Retina (tissue), 1 donor: ENCODE measurements at regions not wholly inside any gene's neighbourhood (a gene's known extent, or its start where the extent isn't known, plus 50 kb on each side); places are given as distances from the start of the nearest gene placed in this dataset.

Experiments used
- DNase-seq: peaks from one replicate; pipeline ENCODE4 v3.0.0-alpha.2; 2016

DNA sequence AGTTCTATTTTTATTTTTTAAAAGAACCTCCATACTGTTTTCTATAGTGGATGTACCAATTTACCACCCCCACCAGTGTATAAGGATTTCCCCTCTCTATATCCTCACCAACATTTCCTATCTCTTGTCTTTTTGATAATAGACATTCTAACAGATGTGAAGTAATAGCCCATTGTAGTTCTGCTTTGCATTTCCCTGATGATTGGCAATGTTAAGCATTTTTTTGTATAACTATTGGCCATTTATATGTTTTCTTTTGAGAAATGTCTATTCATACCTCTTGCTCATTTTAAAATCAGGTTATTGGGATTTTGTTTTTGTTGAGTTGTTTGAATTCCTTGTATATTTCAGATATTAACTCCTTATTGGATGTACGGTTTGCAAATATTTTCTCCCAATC is 251.1 kb upstream of the HTR2C start:
- no peak for DNase-seq

GRCh38 chrX:114334473-114334982 is 249.4 kb upstream of the HTR2C start:
- no peak for DNase-seq

- no peak for DNase-seq
Measured at GRCh38 chrX:114338870-114339269, 245.0 kb upstream of the HTR2C start.

- peak; percentile 42 for DNase-seq
Measured at GRCh38 chrX:114344756-114345349, 239.0 kb upstream of the HTR2C start.

DNA sequence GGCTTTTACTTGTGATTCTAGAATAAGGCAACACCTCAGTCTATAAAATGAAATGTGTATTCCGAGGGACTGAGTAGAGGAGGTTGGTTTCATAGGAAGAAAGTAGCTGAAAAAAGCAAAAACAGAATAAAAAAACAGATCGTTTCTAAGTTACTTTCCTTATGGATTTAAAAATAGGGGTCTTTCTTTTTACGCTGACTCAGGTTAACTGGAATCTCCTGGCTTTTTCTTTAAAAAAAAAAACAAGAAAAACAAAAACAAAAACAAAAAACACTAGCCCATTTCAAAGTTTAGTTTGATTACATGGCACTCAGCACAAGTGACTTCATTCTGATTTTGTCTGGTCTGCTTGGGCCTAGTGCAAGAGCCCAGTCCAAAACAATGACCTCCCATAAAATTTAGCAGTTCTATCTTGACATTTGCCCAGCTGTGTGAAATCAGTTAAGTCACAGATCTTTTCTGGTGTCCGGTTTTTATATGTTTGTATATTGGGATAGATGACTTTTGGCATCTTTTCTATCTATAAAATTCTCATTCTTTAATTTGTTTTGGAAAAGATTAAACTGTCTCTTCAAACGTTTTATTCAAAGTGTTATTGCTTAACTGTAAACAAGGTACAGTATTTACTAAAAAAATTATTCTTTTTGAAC is 222.7 kb upstream of the HTR2C start:
- no peak for DNase-seq

- no peak for DNase-seq
Measured at GRCh38 chrX:114363346-114363745, 220.5 kb upstream of the HTR2C start.

DNA sequence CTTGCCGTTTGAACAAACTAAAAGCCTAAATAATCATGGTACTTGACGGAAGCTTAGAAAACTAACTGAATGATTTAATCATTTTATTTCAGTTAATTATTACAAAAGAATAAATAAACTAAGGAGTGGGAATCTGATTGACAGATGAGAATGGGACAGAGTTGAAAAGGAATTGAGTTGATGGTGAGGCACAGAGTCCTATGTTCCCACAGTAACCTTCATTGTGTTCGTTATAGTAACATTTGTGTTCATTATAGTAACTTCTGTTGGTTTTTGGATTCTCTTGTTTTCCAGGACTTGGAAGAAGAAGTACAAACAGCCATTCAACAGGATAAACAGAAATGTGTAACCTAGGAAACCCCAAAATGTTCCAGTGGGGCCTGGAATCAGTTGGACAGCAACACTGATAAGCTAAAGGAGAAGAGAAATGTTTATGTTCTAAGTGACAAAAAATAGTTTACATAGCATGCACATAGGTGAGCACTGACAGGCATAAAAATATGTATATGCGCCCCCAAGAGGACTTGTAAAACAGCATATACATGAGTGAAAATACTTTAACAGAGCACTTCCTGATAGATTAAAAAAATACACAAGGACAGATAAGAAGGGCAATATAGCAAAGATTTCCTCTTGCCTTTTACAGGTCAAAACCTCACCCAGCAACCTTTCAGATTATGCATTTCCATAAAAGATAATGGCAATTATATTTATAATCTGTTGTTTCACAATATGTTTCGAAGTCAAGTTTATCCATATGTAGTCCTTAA is 218.6 kb upstream of the HTR2C start:
- DNase-seq = no peak

GRCh38 chrX:114372937-114373336 is 210.9 kb upstream of the HTR2C start:
- no peak for DNase-seq

DNA sequence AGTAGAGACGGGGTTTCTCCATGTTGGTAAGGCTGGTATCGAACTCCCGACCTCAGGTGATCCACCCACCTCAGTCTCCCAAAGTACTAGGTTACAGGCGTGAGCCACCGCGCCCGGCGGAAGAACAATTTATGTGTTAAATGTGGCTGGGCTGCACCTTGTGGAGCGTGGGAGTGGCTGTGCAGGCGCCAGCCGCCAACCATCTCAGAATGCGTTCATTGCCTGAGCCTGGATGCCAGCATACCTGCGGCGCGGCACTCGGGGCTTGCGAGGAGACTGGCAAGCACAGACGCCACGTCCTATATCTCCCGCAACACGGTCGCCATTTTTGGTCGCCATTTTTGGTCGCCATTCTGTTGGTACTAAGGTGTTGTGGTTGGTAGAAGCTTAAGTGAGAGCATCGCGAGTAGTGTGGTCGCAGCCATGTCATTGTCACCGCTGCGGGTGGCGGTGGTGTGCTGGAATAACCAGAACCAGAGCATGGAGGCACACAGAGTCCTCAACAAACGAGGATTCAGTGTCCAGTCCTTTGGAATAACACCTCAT is 193.6 kb upstream of the HTR2C start:
- DNase-seq = no peak
